Inflammatory macrophage treated with lipopolysaccharide for 4 hours (primary cell): ENCODE measurements at regions not wholly inside any gene's neighbourhood (a gene's known extent, or its start where the extent isn't known, plus 50 kb on each side); places are given as distances from the start of the nearest gene placed in this dataset.

Source experiments
- DNase-seq: peaks from one replicate; pipeline ENCODE4 v3.0.0-alpha.2; 2020

- DNase-seq = no peak
These were observed 562.9 kb upstream of the ADARB2 start for GRCh38 chr10:2300231-2300630.

GRCh38 chr10:2296179-2296891 is 559.0 kb upstream of the ADARB2 start:
- no peak for DNase-seq

GRCh38 chr10:2294739-2295138 is 557.4 kb upstream of the ADARB2 start:
- DNase-seq = no peak

GRCh38 chr10:2284071-2284470 is 546.7 kb upstream of the ADARB2 start:
- no peak for DNase-seq

- no peak for DNase-seq
These were observed 544.9 kb upstream of the ADARB2 start for GRCh38 chr10:2282202-2282601.

- no peak for DNase-seq
These were observed 543.5 kb upstream of the ADARB2 start for GRCh38 chr10:2280713-2281300.

- no peak for DNase-seq
These were observed 542.4 kb upstream of the ADARB2 start for GRCh38 chr10:2279711-2280110.

- DNase-seq = no peak
These were observed 541.0 kb upstream of the ADARB2 start for GRCh38 chr10:2278363-2278762.

GRCh38 chr10:2263561-2263960 is 526.2 kb upstream of the ADARB2 start:
- DNase-seq = no peak

- no peak for DNase-seq
These were observed 525.6 kb upstream of the ADARB2 start for GRCh38 chr10:2262878-2263277.

GRCh38 chr10:2262333-2262732 is 525.0 kb upstream of the ADARB2 start:
- DNase-seq = no peak

GRCh38 chr10:2256241-2256640 is 518.9 kb upstream of the ADARB2 start:
- no peak for DNase-seq

- DNase-seq = no peak
These were observed 514.8 kb upstream of the ADARB2 start for GRCh38 chr10:2252096-2252495.

- DNase-seq = no peak
These were observed 514.3 kb upstream of the ADARB2 start for GRCh38 chr10:2251631-2252030.

- no peak for DNase-seq
These were observed 509.4 kb upstream of the ADARB2 start for GRCh38 chr10:2246747-2247146.

- DNase-seq = no peak
These were observed 508.3 kb upstream of the ADARB2 start for GRCh38 chr10:2245580-2245979.

GRCh38 chr10:2244471-2244870 is 507.1 kb upstream of the ADARB2 start:
- DNase-seq = no peak

- no peak for DNase-seq
These were observed 499.6 kb upstream of the ADARB2 start for GRCh38 chr10:2236876-2237275.

GRCh38 chr10:2232479-2232878 is 495.2 kb upstream of the ADARB2 start:
- DNase-seq = no peak

GRCh38 chr10:2230478-2230877 is 493.2 kb upstream of the ADARB2 start:
- no peak for DNase-seq

GRCh38 chr10:2228320-2228901 is 491.1 kb upstream of the ADARB2 start:
- DNase-seq = no peak

GRCh38 chr10:2225609-2226008 is 488.3 kb upstream of the ADARB2 start:
- DNase-seq = no peak

- no peak for DNase-seq
These were observed 486.4 kb upstream of the ADARB2 start for GRCh38 chr10:2223548-2224320.

- DNase-seq = no peak
These were observed 485.3 kb upstream of the ADARB2 start for GRCh38 chr10:2222631-2223030.
